ENCODE measurements at regions not wholly inside any gene's neighbourhood (a gene's known extent, or its start where the extent isn't known, plus 50 kb on each side); places are given as distances from the start of the nearest gene placed in this dataset.

- TF ChIP-seq SIN3A (IDR thresholded peaks at IDR 0.05; ENCODE audit: borderline replicate concordance, insufficient read depth, low read length) = no peak
- TF ChIP-seq POLR2AphosphoS5 (IDR thresholded peaks at IDR 0.05; ENCODE audit: low read depth, low read length) = no peak
- TF ChIP-seq REST (IDR thresholded peaks at IDR 0.05; ENCODE audit: insufficient read depth in 1 of 2, low read depth in 2 of 2, low read length in 2 of 2) = no peak
- TF ChIP-seq FOXP2 (optimal IDR thresholded peaks at IDR 0.05; ENCODE audit: borderline replicate concordance, extremely low read depth, extremely low read length, insufficient read depth) = no peak
- TF ChIP-seq TAF1 (IDR thresholded peaks at IDR 0.05; ENCODE audit: borderline replicate concordance, insufficient read depth, low read length) = no peak
Measured at GRCh38 chr2:150866431-150866830, 379.0 kb upstream of the RND3 start.

- TF ChIP-seq TAF1 (IDR thresholded peaks at IDR 0.05; ENCODE audit: borderline replicate concordance, insufficient read depth, low read length) (no peak), REST (IDR thresholded peaks at IDR 0.05; ENCODE audit: insufficient read depth in 1 of 2, low read depth in 2 of 2, low read length in 2 of 2) (no peak), FOXP2 (optimal IDR thresholded peaks at IDR 0.05; ENCODE audit: borderline replicate concordance, extremely low read depth, extremely low read length, insufficient read depth) (no peak), SIN3A (IDR thresholded peaks at IDR 0.05; ENCODE audit: borderline replicate concordance, insufficient read depth, low read length) (no peak)
Measured at GRCh38 chr2:150863691-150864090, 376.2 kb upstream of the RND3 start.

GRCh38 chr2:150860301-150860700 is 372.8 kb upstream of the RND3 start:
- TF ChIP-seq FOXP2 (optimal IDR thresholded peaks at IDR 0.05; ENCODE audit: borderline replicate concordance, extremely low read depth, extremely low read length, insufficient read depth) (no peak), POLR2AphosphoS5 (IDR thresholded peaks at IDR 0.05; ENCODE audit: low read depth, low read length) (no peak), TAF1 (IDR thresholded peaks at IDR 0.05; ENCODE audit: borderline replicate concordance, insufficient read depth, low read length) (no peak), REST (IDR thresholded peaks at IDR 0.05; ENCODE audit: insufficient read depth in 1 of 2, low read depth in 2 of 2, low read length in 2 of 2) (no peak), SIN3A (IDR thresholded peaks at IDR 0.05; ENCODE audit: borderline replicate concordance, insufficient read depth, low read length) (no peak)

GRCh38 chr2:150859877-150860276 is 372.4 kb upstream of the RND3 start:
- TF ChIP-seq FOXP2 (optimal IDR thresholded peaks at IDR 0.05; ENCODE audit: borderline replicate concordance, extremely low read depth, extremely low read length, insufficient read depth) = no peak
- no peak for TF ChIP-seq SIN3A (IDR thresholded peaks at IDR 0.05; ENCODE audit: borderline replicate concordance, insufficient read depth, low read length)
- no peak for TF ChIP-seq TAF1 (IDR thresholded peaks at IDR 0.05; ENCODE audit: borderline replicate concordance, insufficient read depth, low read length)
- no peak for TF ChIP-seq REST (IDR thresholded peaks at IDR 0.05; ENCODE audit: insufficient read depth in 1 of 2, low read depth in 2 of 2, low read length in 2 of 2)
- no peak for TF ChIP-seq POLR2AphosphoS5 (IDR thresholded peaks at IDR 0.05; ENCODE audit: low read depth, low read length)

- no peak for TF ChIP-seq TAF1 (IDR thresholded peaks at IDR 0.05; ENCODE audit: borderline replicate concordance, insufficient read depth, low read length)
- no peak for TF ChIP-seq SIN3A (IDR thresholded peaks at IDR 0.05; ENCODE audit: borderline replicate concordance, insufficient read depth, low read length)
- no peak for TF ChIP-seq REST (IDR thresholded peaks at IDR 0.05; ENCODE audit: insufficient read depth in 1 of 2, low read depth in 2 of 2, low read length in 2 of 2)
- no peak for TF ChIP-seq FOXP2 (optimal IDR thresholded peaks at IDR 0.05; ENCODE audit: borderline replicate concordance, extremely low read depth, extremely low read length, insufficient read depth)
- no peak for TF ChIP-seq POLR2AphosphoS5 (IDR thresholded peaks at IDR 0.05; ENCODE audit: low read depth, low read length)
Measured at GRCh38 chr2:150859162-150859561, 371.7 kb upstream of the RND3 start.

Measured in PFSK-1 (cell line).